HL-60 (cell line): ENCODE measurements at regions not wholly inside any gene's neighbourhood (a gene's known extent, or its start where the extent isn't known, plus 50 kb on each side); places are given as distances from the start of the nearest gene placed in this dataset.

Experiments used
- DNase-seq, 2 experiments: peaks; one replicate each; pipeline ENCODE4 v3.0.0-alpha.2; 2010 to 2020; ENCODE audit warnings: low read depth in 1 of 2, low spot score in 1 of 2
- H3K27ac ChIP-seq: fragments of 250-450 bp; sonication (Bioruptor Pico); replicated peaks from 2 replicates; pipeline ENCODE4 v1.5.1; 2020; ENCODE audit warnings: mild to moderate bottlenecking, moderate library complexity
- H3K27me3 ChIP-seq: fragments of 250-450 bp; sonication (Bioruptor Pico); 2 replicates; pipeline ENCODE4 v1.5.1; 2021; ENCODE audit warnings: mild to moderate bottlenecking, moderate library complexity; ENCODE audit not compliant: insufficient read depth, poor library complexity, severe bottlenecking
- H3K4me3 ChIP-seq: replicated peaks from 2 replicates; pipeline ENCODE4 v1.5.1; 2011; ENCODE audit warnings: mild to moderate bottlenecking, control low read depth, low read length; ENCODE audit not compliant: insufficient read depth
- CTCF ChIP-seq: IDR thresholded peaks from one replicate; pipeline ENCODE4 v1.5.1; 2011; ENCODE audit warnings: low read length, control low read depth, inconsistent platforms; ENCODE audit not compliant: insufficient read depth
- GABPA ChIP-seq: IDR thresholded peaks from 2 replicates; pipeline ENCODE4 v1.6.1; 2012; ENCODE audit warnings: low read depth
- POLR2AphosphoS5 ChIP-seq: IDR thresholded peaks from 2 replicates; pipeline ENCODE4 v1.6.1; 2012; ENCODE audit warnings: low read depth
- REST ChIP-seq: IDR thresholded peaks from 2 replicates; pipeline ENCODE4 v1.6.1; 2012; ENCODE audit warnings: low read depth; ENCODE audit not compliant: insufficient replicate concordance
- SPI1 ChIP-seq: IDR thresholded peaks from 2 replicates; pipeline ENCODE4 v1.6.1; 2012; ENCODE audit warnings: low read depth, mild to moderate bottlenecking, borderline replicate concordance

- H3K27me3 ChIP-seq, result peaks cover 6% of the 10 kb centered on the region
- TF ChIP-seq REST (no peak), GABPA (no peak), POLR2AphosphoS5 (no peak), CTCF (no peak), SPI1 (no peak)
Observed at GRCh38 chr20:16806061-16806460, 57.9 kb downstream of the OTOR start.

GRCh38 chr20:16806886-16807285, 58.7 kb downstream of the OTOR start:
- Histone ChIP-seq H3K27me3 (peaks cover 6% of the 10 kb centered on the region), H3K27ac (no peak overlapping the region), H3K4me3 (no peak overlapping the region)
- no peak for DNase-seq
- TF ChIP-seq POLR2AphosphoS5 (no peak), CTCF (no peak), SPI1 (no peak), REST (no peak), GABPA (no peak)

More at GRCh38 chr20:16806061-16806460, 57.9 kb downstream of the OTOR start:
- no peak for DNase-seq
- no peak overlapping the region for H3K4me3 ChIP-seq
- H3K27ac ChIP-seq, result no peak overlapping the region

GRCh38 chr20:16808796-16809195, 60.6 kb downstream of the OTOR start:
- no peak for DNase-seq
- Histone ChIP-seq H3K4me3 (no peak overlapping the region), H3K27me3 (peaks cover 6% of the 10 kb centered on the region), H3K27ac (no peak overlapping the region)
- TF ChIP-seq CTCF (no peak), REST (no peak), GABPA (no peak), POLR2AphosphoS5 (no peak), SPI1 (no peak)
